ENCODE measurements at regions not wholly inside any gene's neighbourhood (a gene's known extent, or its start where the extent isn't known, plus 50 kb on each side); places are given as distances from the start of the nearest gene placed in this dataset.
A peak's percentile ranks its signal among the peaks of the same experiment; 100 is the strongest.

DNA sequence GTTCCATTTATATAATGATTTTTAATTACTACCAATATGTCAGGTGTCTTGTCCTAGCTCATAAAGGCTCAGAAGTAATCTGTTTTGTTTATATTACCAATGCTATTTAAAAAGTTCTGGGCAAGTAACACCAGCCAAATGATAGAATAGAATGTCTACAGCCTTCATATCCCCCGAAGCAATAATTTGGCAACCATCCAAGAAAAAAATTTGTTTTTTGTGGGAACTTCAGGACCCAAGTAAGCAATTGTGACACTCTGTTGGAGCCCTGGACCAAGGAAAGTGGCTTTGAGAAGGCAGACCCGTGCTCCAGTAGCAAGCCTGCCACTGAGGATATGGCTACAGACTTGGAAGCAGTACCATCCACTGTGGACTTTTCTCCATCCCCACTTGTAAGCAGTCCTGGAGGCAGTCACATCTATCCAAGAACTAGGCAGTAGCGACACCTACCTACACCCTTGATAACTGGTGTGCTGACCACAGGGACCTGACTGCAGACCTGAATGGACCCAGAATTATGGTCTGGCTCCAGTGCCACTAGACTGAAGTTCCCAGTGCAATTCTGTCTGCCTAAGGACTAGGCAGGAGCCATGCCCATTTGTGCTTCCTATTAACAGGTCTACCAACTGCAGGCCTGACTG, 870.7 kb upstream of the ADGRL2 start:
- DNase-seq: no peak

DNA sequence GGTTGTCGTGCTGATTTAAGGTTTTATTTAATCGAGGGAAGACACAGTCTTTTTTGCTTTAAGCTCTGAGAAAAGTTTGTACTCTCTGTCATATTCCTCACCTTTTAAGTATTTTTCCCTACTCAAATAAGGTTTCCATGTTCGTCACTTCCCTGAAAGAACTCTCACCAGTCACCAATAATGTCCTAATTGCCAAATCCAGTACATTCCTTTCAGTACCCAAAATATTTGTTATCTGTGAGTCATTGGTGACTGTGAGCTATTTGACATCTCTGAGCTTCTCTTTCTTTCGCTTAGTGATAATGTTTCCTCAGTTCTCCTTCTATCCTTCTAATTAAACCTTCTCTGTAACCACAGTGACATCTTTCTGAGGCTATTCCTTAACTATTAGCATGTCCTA, 874.2 kb upstream of the ADGRL2 start:
- no peak for DNase-seq

DNA sequence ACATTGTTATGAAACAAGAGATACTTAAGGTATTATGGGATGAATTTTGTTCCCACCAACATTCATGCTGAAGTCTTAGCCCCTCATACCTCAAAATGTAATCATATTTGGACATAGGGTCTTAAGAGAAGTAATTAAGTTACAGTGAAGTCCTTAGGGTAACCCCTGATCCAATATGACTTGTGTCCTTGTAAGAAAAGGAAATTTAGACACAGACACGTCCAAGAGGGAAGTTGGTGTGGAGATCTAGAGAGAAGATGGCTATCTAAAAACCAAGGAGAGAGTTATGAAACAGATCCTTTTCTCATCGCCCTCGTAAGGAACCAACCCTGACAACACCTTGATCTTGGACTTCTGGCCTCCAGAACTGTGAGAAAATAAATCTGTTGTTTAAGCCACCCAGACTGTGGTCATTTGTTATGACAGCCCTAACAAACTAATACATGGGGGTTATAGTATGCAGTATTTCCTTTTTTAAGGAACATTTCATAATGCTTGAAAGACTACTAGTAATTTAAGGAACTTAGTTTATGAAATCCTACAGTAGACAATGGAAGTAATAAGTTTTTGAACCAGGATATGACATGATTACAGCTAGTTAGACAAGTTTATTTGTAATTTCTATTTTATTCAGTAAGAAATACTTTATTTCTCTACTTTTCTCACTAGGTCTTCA, 875.5 kb upstream of the ADGRL2 start:
- no peak for DNase-seq

DNA sequence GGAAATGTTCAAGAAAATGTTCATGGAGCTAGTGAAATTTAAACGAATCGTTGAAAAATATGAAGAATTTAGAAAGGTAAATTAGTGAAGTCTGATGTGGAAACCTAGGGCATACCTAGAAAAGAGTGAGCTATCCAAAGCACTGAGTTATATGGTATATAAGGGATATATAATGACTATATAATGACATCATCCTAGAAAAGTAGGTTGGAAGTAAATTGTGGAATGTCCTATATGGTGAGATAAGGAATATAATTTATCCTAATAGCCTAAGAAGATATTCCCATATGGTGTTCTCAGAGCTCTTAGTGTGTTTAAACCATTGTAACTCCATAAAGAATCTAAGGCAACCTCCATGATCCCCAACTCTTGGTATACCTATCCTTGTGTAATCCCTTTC, 876.4 kb upstream of the ADGRL2 start:
- no peak for DNase-seq

DNA sequence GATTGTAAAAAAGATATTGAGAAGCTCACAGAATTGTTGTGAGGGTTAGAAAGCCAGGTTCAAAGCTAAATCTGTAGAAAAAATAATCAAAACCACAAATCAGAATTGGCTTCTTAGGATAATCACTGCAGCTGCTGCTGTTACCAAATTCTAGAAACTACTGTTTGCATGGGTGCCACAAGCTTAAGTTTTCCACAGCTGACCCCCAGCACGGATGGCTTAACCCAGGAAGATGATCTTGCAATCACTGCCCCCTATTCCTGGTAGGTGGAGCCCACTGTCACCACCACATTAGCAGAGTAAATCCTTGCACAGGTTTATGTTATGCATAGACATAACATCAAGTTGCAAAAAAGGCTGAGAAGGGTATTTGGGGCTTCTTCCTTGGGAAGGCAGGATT, 877.8 kb upstream of the ADGRL2 start:
- DNase-seq: no peak

DNA sequence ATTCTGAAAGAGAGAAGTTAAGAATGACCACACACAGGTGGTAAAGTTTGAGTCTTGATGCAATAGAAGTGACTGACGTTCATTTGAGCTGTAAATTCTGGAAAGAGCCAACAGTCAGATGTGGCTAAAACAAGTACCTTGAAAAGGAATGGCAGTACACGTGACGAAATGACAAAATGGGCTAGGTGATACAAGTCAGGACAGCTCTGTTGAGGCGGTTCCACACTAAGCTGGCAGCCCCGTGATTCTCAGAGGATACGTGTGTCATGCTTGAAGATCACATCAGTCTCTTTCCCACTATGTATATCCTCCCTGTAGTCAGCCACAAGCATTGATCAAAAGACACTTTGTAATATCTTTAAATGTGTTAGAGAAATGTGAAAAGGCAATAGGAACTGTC, 881.3 kb upstream of the ADGRL2 start:
- no peak for DNase-seq

DNA sequence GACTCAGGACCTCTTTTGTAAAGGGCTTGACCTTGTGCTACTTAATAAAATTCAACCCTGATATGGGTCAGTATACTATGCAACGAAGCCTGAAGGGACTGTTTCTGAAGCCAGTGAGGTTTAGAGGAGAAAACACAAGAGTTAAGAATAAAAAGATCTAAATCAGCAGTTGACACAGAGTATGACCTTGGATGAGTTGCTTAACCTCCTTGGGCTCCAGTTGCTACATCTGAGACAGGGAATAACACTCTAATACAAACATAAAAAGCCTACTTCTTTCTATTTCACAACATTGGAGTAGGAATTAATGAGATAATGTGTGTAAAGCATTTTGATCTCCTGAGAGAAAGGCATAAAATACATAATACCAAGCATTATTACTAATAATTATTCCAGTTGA, 882.4 kb upstream of the ADGRL2 start:
- no peak for DNase-seq

DNA sequence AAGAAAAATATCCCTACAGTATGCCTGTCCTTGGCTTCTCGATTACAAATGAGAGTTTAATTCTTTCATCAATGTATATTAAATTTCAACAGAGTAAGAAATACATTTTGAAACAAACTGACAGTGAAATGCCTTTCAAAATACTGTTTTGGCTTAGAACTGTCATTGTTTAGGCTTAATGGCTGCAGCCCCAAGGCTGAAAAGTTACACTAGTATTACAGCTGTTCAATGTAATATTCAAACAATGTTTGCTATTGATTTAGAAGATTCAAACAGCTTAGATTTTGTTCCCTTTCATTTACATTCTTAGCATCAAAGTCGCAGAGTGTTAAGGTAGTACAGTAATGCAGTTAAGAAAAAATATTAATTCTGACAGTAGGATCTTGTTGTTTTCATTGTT, 882.9 kb upstream of the ADGRL2 start:
- no peak for DNase-seq

DNA sequence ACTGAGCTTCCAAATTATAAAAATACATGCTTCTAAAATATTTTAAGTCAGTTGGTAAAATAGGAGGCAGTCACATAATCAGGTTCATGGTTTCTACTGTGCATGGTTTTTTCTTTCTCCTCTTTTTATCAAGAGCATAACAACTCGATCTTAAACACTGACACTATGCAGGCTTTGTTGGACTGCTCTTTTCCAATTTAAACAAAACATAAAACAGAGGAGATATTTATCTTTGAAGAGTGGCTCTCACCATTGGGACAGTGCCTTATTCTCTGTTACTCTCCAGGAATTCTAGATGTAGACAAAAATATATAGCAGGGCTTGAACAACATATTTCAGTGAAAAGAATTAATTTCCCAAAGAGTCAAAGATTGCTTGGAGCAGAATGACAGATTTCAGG, 883.5 kb upstream of the ADGRL2 start:
- no peak for DNase-seq

DNA sequence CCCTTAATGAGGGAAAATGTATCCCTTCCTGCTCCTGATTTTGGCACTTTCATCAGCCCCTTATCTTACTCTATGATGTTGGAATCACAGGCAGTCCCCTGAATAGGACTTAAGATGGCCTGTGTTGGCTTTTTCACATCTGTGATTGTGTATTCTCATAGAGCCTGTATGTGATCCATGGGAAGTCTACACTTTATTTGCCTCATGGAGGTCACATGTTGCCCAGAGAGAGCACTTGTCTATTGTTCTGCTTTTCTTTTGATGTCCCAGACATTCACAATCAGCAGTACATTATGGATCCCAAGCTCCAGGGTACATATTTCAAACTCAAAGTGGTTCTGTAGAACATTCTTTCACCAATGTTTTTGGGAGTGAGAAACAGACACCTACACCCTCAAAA, 885.2 kb upstream of the ADGRL2 start:
- no peak for DNase-seq

DNA sequence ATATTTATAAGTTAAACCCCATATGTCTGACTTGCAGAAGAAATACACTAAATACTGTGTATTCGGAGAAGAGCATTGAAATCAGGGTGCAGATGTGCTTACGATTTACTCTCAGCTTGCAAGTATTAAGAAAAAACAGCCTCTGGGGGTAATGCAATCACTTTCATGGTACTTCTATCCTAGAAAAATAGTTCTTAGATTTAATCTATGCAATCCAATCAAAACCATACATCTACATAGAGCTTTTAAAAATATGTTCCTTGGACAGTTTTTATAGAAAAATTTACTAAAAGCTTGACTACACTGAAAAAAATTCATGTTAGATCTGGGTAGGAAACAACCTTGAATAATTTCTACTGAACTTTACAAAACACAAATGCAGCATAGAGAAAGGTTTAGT, 890.3 kb upstream of the ADGRL2 start:
- DNase-seq: no peak

DNA sequence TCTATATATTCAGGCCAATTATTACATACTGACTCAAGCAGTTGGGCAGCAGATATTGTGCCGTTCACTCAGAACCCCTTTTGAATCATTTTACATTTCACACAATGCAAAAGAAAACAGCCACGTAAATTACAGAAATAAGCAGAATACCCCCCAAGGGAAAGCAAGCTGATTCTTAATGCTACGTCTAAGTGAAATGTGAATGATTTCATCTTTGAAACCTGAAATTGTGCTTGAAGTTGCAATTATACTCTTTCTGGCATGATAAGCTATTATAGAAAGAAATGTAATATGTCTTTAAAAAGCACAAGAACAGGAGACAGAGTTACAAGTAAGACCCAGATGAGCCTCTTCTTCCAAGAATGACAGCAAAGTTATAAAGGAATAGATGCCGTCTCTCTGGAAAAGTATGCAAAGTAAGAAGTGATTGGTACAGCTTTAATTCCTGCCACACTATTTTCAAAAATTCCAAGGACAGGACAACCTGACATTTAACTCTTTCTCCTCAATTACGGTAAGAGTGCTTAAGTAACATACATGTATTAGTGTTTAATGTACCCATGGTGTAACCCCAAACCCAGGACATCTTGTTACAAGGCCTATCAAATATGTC, 891.5 kb upstream of the ADGRL2 start:
- DNase-seq: no peak

DNA sequence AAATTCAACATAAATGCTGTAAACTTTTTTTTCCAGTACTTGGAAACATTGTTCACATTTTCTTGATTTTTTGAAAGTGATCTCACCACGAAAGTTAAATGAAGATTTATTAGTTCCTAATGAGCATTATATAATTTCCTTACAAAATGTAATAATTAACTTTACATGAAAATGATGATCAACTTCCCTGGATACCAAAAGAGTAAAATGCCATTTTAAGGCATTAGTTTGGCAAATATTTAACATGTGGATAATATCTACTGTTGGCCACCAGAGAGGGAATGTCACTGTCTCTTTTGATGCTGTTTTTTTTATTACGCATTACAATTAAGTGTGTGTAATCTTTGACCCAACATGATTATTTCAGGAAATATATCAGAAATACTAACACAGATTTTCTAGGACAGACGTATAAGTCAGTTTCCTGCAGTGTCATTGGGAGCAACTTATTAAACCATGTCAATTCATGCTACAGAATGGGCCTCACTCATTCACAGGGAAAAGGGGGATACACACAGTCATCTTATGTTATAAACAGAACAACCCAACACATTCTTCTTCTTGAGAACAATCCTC, 903.9 kb upstream of the ADGRL2 start:
- no peak for DNase-seq

DNA sequence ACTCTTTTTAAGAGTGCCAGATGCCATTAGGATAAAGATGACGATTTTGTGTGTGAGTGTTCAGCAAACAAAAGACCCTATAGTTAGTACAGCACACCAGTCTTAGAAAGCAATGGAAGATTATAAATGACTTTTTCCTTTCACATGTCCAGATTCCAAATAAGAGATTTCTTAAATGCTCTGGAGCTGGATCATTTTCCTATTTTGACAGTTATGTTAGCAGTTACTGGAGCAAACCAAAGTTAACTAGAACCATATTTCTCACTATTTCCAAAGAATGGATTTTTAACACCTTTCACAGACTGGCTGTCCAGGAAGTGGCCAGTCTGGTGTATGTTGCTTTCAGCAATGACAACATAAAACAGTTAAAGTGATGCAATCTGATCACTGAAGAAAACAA, 905.8 kb upstream of the ADGRL2 start:
- DNase-seq: no peak

DNA sequence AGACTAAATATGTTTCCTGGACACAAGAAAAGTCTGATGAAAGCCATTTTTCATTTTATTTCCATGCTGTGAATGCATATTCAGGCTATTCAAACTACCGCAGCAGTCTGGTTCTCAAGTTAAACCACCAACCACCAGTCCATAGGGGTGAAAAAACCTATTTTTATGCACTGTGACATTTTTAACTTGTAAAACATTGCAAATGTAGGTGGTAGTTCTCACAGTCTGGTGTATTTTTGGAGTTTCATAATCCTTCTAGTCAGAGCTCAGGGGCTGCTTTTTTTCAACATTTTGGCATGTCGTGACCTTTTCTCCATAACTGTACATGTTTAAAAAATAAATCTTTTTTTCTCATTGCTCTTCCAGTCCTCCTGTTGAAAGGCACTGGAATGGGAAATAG, 907.6 kb upstream of the ADGRL2 start:
- DNase-seq: no peak

DNA sequence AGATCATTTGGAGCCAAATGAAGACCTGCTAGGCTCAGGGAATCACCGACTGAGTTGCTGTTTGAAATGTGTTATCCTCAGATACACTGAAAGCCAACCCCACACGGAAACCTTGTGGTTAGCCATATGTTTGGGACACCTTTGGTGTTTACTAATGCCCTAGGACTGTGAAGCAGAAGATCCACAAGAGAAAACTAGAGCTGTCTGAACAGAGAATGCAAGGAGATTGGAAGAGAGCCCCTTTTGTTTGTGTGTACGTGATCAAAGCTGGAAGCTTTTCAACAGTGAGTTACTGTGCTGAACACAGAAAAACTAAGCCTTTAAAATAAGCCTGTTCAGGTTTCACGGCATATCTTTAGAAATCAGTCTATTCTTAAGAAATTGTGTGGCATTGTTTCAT, 908.2 kb upstream of the ADGRL2 start:
- no peak for DNase-seq

DNA sequence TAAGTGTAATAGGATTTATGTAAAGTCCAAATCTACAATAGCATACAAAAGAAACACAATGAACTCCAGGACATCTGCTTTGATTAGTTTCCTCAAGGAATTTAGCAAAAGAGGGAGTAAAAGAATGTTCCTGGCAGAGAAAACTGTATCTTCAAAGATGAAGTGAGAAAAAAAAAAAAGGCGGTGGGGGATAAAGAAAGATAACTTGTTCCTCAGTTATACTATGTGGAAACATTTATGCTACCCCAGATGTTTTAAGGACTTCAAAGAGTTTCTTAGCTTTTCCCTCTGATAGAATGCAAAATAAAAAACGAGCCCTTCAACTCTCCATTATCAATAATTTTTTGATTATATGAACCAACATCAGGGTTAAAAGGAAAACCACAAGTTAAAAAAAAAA, 908.9 kb upstream of the ADGRL2 start:
- no peak for DNase-seq

DNA sequence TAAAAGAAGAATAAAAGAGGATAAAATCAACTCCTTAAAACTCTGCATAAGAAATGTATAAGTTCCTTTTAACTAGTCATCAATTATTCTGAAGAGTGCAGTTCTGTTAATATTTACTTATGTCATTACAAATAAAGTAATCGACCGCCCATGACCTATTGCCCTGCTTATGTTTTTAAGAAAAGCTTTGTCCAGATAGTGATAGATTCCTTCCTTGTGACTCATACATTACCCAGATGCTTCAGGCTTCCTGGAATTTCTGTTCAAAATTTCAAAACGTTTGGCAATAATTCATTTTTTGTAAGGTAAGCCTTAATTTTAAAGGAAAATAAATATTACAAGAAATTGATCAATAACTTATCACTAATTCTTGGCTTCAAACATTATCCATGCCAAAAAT, 918.2 kb upstream of the ADGRL2 start:
- peak in 1 of 2 experiments; percentile 57 for DNase-seq

DNA sequence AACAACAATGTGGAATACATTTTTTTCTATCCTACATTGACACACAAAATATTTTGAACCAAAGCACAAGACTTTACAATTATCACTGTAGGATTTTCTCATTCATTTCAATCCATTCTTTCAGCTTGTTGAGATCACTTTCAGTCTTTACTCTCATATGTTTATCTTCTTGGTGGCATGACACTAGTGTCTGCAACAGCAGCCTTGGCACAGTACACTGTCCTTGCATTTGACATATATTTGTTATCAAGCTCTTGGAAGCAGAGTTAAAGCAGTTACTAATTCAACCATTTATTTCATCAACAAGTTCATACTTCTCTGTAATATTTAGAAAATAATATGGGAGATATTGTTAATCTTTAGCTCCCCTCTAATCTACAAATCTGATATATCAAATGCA, 922.4 kb upstream of the ADGRL2 start:
- no peak for DNase-seq

DNA sequence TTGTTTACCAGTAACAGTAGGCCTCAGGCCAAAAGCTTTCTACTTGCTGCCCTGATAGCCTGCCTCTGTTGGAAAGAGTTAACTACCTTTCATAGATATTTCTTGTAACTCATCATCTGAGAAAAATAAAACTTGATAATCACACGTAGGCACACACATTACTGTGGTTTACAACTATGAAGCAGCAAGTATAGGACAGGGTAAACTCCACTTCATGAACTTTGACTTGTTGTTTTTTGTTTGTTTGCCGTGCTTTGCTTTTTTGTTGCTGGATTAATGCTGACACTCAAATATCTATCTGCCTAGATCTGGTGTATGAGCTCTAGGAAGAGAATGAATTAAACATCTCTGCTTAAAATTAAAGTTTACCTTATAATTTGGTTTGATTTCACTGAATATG, 924.7 kb upstream of the ADGRL2 start:
- no peak for DNase-seq

DNA sequence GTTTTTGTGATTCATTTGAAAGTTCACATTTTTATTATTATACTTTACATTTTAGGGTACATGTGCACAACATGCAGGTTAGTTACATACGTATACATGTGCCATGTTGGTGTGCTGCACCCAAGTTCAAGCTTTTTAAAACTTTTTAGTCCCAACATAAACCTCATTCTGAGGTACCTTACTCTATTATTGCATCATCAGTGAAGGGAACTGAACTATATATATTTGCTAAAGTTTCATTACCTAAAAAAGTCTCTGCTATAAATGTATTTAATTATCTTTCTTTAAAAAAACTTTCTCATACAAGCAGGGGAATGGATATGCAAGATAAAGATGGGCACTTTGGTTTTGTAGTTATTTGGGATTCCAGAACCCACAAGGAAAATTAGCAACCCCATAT, 931.4 kb upstream of the ADGRL2 start:
- no peak for DNase-seq

DNA sequence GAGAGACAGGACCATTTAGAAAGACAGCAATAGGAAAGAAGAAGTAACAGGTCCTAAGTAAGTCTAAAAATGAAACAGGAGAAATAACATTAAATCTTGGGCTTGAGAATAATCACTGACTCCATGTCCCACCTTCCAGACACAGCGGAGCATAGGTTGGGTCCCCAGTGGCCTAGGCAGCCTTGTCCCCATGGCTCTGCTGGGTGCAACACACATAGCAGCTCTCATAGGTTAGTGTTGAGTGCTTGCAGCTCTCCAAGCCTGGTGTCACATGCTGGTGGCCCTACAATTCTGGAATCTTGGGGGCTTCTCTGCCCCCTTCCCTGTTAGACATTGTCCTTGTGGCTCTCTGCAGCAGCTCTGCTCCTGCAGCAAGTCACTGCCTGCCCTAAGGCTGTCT, 952.8 kb upstream of the ADGRL2 start:
- no peak for DNase-seq

DNA sequence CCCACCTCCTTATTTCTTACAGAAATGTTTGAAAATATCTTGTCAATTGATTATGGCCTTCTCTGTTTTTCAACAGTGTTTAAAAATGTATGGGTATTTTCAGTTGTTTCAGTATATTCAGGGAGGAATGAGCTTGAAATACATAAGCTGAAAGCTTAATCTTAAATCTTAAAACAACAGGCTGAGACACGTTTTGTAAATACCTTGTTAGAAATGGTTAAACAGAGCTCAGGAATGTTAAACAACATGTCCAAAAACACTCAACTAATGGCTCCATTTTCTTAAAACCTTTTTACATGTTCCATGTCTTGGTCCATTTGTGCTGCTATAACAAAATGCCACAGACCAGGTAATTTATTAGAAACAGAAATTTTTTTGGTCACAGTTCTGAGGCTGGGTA, 953.8 kb upstream of the ADGRL2 start:
- DNase-seq: no peak

DNA sequence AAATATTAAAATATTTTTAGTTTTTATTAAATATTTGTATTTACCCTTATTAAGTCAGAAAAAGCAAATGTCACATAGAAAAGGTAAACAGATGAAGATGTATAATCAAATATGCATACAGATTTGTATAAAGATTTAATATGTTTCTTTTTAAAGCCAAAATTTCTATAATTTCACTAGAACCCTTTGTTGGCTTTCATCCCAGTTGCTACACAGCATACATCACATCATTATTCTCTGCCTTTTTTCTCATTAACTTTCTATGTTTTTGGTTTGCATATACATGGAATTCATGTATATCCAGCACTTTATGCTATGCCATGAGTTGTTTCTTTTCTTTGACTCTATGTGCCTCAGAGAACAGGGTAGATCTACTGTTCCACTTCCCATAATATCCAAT, 957.9 kb upstream of the ADGRL2 start:
- DNase-seq: no peak

DNA sequence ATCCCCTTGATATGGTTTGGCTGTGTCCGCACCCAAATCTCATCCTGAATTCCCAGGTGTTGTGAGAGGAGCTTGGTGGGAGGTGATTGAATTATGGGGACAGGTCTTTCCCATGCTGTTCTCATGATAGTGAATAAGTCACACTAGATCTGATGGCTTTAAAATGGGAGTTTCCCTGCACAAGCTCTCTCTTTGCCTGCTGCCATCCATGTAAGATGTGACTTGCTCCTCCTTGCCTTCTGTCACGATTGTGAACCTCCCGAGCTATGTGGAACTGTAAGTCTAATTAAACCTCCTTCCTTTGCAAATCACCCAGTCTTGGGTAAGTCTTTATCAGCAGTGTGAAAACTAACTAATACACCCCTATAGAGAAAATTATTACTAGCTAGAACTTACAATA, 959.5 kb upstream of the ADGRL2 start:
- no peak for DNase-seq
